Inflammatory macrophage treated with lipopolysaccharide for 1 hour (primary cell): ENCODE measurements at regions not wholly inside any gene's neighbourhood (a gene's known extent, or its start where the extent isn't known, plus 50 kb on each side); places are given as distances from the start of the nearest gene placed in this dataset.

Source experiments
- DNase-seq, 2 donors: peaks; one replicate each; pipeline ENCODE4 v3.0.0-alpha.2; 2020 to 2022

GRCh38 chr14:61106959-61107641 is 126.1 kb downstream of the SLC38A6 start:
- no peak for DNase-seq

- peak in 1 of 2 donors; percentile 73 for DNase-seq
Observed at GRCh38 chr14:61106271-61106958, 125.4 kb downstream of the SLC38A6 start.

- DNase-seq, result peak in 1 of 2 donors; percentile 43
Observed at GRCh38 chr14:61104358-61104757, 123.3 kb downstream of the SLC38A6 start.

GRCh38 chr14:61103541-61104339 is 122.7 kb downstream of the SLC38A6 start:
- DNase-seq, result peak; percentile 91 to 95

GRCh38 chr14:61102549-61103466 is 121.8 kb downstream of the SLC38A6 start:
- DNase-seq, result no peak
